Nephron (organoid): ENCODE measurements at regions not wholly inside any gene's neighbourhood (a gene's known extent, or its start where the extent isn't known, plus 50 kb on each side); places are given as distances from the start of the nearest gene placed in this dataset.

ENCODE experiments used
- H3K27ac Mint-ChIP-seq, 3 experiments: 2 replicates each; pipeline ENCODE4 v1.8.0; 2020; ENCODE audit warnings: mixed read lengths in 3 of 3, mild to moderate bottlenecking in 2 of 3, moderate library complexity in 1 of 3
- H3K27me3 Mint-ChIP-seq: 2 replicates; pipeline ENCODE4 v1.8.0; 2021; ENCODE audit warnings: low read depth, mild to moderate bottlenecking, moderate library complexity, mixed read lengths
- H3K36me3 Mint-ChIP-seq: 2 replicates; pipeline ENCODE4 v1.8.0; 2020; ENCODE audit warnings: low read depth, mixed read lengths
- H3K4me1 Mint-ChIP-seq: 2 replicates; pipeline ENCODE4 v1.8.0; 2020; ENCODE audit warnings: mixed read lengths
- H3K4me3 Mint-ChIP-seq, 3 experiments: 2 replicates each; pipeline ENCODE4 v1.8.0; 2020; ENCODE audit warnings: mild to moderate bottlenecking in 3 of 3, mixed read lengths in 3 of 3, moderate library complexity in 2 of 3
- H3K9me3 Mint-ChIP-seq: 2 replicates; pipeline ENCODE4 v1.8.0; 2020; ENCODE audit warnings: mixed read lengths
- TF ChIP-seq, protein P1 (sequence below), 3 experiments: fragments of 200-600 bp; sonication (generic); IDR thresholded peaks; one replicate each; pipeline ENCODE4 v1.5.0; 2021; ENCODE audit warnings: antibody characterized with exemption in 3 of 3; ENCODE audit not compliant: unreplicated experiment in 3 of 3

DNA sequence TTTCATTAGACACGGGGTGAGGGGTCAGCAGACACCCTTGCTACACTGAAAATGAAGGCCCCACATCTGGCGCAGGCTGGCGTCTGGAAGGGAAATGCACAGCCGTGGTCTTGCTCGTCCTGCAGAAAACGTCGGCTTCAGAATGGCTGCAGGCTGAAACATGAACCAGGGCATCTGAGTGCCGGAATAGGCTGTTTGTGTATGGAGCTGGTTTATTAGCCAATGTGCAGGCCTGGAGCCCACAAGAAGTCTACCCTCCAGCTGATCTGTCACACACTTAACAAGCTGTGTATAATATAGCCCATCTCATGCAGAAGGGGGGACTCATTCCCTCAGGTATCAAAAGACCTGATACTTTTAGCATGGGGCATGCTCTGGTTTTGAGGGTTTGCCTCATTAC is 153.4 kb upstream of the SOX11 start:
- Mint-ChIP-seq H3K9me3 (peaks cover 13% of the 10 kb centered on the region), H3K27me3 (peaks cover 57% of the 10 kb centered on the region), H3K4me3 (peak overlapping the region in 1 of 3 experiments; percentile 75), H3K36me3 (peaks cover 17% of the 10 kb centered on the region), H3K4me1 (peaks cover 36% of the 10 kb centered on the region), H3K27ac (peak overlapping the region; percentile 83 to 98 (median 96))
- TF ChIP-seq, protein P1, sequence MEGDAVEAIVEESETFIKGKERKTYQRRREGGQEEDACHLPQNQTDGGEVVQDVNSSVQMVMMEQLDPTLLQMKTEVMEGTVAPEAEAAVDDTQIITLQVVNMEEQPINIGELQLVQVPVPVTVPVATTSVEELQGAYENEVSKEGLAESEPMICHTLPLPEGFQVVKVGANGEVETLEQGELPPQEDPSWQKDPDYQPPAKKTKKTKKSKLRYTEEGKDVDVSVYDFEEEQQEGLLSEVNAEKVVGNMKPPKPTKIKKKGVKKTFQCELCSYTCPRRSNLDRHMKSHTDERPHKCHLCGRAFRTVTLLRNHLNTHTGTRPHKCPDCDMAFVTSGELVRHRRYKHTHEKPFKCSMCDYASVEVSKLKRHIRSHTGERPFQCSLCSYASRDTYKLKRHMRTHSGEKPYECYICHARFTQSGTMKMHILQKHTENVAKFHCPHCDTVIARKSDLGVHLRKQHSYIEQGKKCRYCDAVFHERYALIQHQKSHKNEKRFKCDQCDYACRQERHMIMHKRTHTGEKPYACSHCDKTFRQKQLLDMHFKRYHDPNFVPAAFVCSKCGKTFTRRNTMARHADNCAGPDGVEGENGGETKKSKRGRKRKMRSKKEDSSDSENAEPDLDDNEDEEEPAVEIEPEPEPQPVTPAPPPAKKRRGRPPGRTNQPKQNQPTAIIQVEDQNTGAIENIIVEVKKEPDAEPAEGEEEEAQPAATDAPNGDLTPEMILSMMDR (IDR thresholded peaks at IDR 0.05; ENCODE audit: unreplicated experiment in 3 of 3): no peak

DNA sequence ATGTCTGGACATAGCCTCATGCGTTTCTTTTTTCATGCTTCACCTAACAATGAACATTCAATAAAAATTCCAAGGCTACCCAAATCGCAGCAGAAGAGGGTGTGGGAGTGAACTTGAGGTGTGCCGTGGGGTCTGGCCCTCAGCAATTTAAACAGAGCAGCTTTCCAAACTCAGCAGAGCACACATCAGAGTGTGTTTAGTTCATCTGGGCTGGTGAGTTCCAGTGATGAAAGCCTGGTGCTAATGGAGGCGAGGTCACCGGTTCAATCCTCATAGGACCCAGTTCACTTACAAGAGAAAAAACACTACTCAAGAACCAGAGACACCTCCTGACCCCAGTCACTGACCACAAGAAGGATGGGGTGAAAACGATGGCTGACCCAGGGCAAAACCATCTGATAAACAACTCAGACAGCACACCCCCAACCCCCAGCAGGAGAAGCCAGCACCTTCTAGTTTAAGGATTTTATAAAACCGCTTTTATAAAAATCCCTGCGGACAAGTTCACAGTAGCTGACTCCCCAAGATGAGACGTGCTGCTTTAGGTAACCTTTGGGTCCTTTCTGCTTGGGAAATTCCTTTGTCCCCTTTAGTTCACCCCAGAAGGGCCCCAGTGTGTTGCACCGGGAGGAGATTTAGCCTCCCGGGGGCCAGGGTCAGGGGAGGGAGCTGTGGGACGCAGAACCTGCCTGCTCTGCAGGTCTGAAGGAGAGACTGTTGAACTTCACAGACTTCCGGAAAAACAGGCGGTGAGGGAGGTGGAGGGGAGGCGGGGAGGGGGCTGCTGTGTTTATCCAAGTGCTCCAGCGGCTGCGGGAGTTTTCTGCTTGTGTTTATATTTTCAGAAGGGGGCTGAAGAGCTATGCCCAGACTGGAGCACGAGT is 152.7 kb upstream of the SOX11 start:
- TF ChIP-seq, protein P1 (IDR thresholded peaks at IDR 0.05; ENCODE audit: unreplicated experiment in 3 of 3): no peak
- H3K9me3 Mint-ChIP-seq: peaks cover 17% of the 10 kb centered on the region
- peak overlapping the region; percentile 51 to 75 (median 58) for H3K4me3 Mint-ChIP-seq
- H3K27me3 Mint-ChIP-seq: peaks cover 50% of the 10 kb centered on the region
- H3K4me1 Mint-ChIP-seq: peaks cover 30% of the 10 kb centered on the region
- peak overlapping the region; percentile 83 to 98 (median 96) for H3K27ac Mint-ChIP-seq
- H3K36me3 Mint-ChIP-seq: peaks cover 17% of the 10 kb centered on the region

DNA sequence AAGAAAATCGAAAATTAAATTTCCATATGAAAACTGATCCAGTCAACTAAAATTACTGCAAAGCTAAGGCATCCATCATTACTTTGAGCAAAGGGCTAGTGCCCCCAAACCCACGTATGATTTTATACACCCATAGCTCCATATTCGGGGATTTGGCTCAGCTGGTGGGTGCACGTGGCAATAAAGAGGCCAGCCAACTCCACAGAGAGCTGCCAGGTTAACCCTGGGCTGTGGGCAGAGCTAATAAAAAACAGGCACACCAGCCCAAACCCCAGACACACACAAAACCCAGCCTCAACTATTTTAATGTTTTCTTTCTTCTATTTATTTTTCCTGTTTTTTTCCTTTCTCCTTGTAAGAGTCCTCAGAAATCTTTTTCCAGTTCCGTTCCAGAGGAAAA is 151.3 kb upstream of the SOX11 start:
- Mint-ChIP-seq H3K4me3 (peak overlapping the region in 1 of 3 experiments; percentile 38), H3K27me3 (peaks cover 38% of the 10 kb centered on the region), H3K4me1 (peaks cover 30% of the 10 kb centered on the region), H3K9me3 (peaks cover 29% of the 10 kb centered on the region), H3K27ac (peak overlapping the region in 2 of 3 experiments; percentile 25 to 75), H3K36me3 (peaks cover 28% of the 10 kb centered on the region)
- TF ChIP-seq, protein P1 (IDR thresholded peaks at IDR 0.05; ENCODE audit: unreplicated experiment in 3 of 3): no peak

DNA sequence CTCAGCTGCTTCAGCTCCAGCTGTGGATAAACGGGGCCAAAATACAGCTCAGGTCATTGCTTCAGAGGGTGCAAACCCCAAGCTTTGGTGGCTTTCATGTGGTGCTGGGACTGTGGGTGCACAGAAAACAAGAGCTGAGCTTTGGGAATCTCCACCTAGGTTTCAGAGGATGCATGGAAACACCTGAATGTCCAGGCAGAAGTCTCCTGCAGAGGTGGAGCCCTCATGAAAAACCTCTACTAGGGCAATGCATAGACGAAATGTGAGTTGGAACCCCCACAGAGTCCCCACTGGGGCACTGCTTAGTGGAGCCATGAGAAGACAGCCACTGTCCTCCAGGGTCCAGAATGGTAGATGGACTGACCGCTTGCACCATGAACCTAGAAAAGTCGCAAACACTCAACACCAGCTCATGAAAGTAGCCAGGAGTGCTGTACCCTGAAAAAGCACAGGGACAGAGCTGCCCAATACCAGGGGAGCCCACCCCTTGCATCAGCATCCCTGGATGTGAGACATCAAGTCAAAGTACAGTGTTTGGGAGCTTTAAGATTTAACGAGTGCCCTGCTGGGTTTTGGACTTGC is 147.9 kb upstream of the SOX11 start:
- Mint-ChIP-seq H3K27ac (no peak overlapping the region), H3K4me3 (no peak overlapping the region), H3K36me3 (peaks cover 22% of the 10 kb centered on the region), H3K27me3 (peaks cover 23% of the 10 kb centered on the region), H3K4me1 (peaks cover 21% of the 10 kb centered on the region), H3K9me3 (peaks cover 29% of the 10 kb centered on the region)
- TF ChIP-seq, protein P1 (IDR thresholded peaks at IDR 0.05; ENCODE audit: unreplicated experiment in 3 of 3): no peak

DNA sequence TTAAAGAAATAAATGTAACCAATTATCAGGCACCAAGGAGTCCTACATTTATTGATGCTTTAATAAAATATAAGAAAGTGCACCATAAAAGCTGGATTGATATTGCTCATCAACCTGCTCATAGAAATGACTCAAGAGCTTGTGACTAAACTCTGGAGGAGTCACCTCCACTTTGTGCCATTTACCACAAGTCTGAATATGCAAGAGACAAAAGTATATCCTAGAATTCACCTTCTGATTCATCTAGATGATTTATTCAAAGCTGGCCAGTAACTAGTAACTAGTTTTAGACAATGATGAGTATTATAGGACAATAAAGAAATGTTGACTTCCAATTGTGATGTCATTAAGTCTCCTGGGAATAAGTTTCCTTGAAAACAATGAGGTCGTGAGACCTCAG is 146.0 kb upstream of the SOX11 start:
- H3K36me3 Mint-ChIP-seq: peaks cover 22% of the 10 kb centered on the region
- peaks cover 18% of the 10 kb centered on the region for H3K27me3 Mint-ChIP-seq
- peaks cover 11% of the 10 kb centered on the region for H3K4me1 Mint-ChIP-seq
- TF ChIP-seq, protein P1 (IDR thresholded peaks at IDR 0.05; ENCODE audit: unreplicated experiment in 3 of 3): no peak
- no peak overlapping the region for H3K27ac Mint-ChIP-seq
- no peak overlapping the region for H3K4me3 Mint-ChIP-seq
- H3K9me3 Mint-ChIP-seq: peaks cover 29% of the 10 kb centered on the region
